ENCODE measurements at regions not wholly inside any gene's neighbourhood (a gene's known extent, or its start where the extent isn't known, plus 50 kb on each side); places are given as distances from the start of the nearest gene placed in this dataset.

- Histone ChIP-seq H3K9ac (no peak overlapping the region), H3K27me3 (ENCODE audit: control insufficient read depth, insufficient read depth, low read length) (no peaks in the 10 kb centered on the region), H3K9me3 (ENCODE audit: control insufficient read depth, low read length) (no peaks in the 10 kb centered on the region), H3K27ac (no peak overlapping the region), H3K79me2 (no peaks in the 10 kb centered on the region), H3K4me3 (ENCODE audit: low read depth, low read length) (no peak overlapping the region), H2AFZ (no peak overlapping the region), H3K36me3 (ENCODE audit: control insufficient read depth, insufficient read depth, low read length) (no peaks in the 10 kb centered on the region), H3K4me2 (ENCODE audit: low read length) (no peak overlapping the region), H3K4me1 (no peaks in the 10 kb centered on the region)
- TF ChIP-seq, protein P1, sequence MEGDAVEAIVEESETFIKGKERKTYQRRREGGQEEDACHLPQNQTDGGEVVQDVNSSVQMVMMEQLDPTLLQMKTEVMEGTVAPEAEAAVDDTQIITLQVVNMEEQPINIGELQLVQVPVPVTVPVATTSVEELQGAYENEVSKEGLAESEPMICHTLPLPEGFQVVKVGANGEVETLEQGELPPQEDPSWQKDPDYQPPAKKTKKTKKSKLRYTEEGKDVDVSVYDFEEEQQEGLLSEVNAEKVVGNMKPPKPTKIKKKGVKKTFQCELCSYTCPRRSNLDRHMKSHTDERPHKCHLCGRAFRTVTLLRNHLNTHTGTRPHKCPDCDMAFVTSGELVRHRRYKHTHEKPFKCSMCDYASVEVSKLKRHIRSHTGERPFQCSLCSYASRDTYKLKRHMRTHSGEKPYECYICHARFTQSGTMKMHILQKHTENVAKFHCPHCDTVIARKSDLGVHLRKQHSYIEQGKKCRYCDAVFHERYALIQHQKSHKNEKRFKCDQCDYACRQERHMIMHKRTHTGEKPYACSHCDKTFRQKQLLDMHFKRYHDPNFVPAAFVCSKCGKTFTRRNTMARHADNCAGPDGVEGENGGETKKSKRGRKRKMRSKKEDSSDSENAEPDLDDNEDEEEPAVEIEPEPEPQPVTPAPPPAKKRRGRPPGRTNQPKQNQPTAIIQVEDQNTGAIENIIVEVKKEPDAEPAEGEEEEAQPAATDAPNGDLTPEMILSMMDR (IDR thresholded peaks at IDR 0.05): no peak
Measured at GRCh38 chr5:38165435-38165834, 92.9 kb upstream of the EGFLAM start.

GRCh38 chr5:38164776-38165399 is 93.5 kb upstream of the EGFLAM start:
- Histone ChIP-seq H3K79me2 (no peaks in the 10 kb centered on the region), H3K9ac (no peak overlapping the region), H3K4me1 (no peaks in the 10 kb centered on the region), H3K4me2 (ENCODE audit: low read length) (no peak overlapping the region), H2AFZ (no peak overlapping the region), H3K4me3 (ENCODE audit: low read depth, low read length) (no peak overlapping the region), H3K27me3 (ENCODE audit: control insufficient read depth, insufficient read depth, low read length) (no peaks in the 10 kb centered on the region), H3K9me3 (ENCODE audit: control insufficient read depth, low read length) (no peaks in the 10 kb centered on the region), H3K36me3 (ENCODE audit: control insufficient read depth, insufficient read depth, low read length) (no peaks in the 10 kb centered on the region), H3K27ac (no peak overlapping the region)
- TF ChIP-seq, protein P1 (IDR thresholded peaks at IDR 0.05): no peak

DNA sequence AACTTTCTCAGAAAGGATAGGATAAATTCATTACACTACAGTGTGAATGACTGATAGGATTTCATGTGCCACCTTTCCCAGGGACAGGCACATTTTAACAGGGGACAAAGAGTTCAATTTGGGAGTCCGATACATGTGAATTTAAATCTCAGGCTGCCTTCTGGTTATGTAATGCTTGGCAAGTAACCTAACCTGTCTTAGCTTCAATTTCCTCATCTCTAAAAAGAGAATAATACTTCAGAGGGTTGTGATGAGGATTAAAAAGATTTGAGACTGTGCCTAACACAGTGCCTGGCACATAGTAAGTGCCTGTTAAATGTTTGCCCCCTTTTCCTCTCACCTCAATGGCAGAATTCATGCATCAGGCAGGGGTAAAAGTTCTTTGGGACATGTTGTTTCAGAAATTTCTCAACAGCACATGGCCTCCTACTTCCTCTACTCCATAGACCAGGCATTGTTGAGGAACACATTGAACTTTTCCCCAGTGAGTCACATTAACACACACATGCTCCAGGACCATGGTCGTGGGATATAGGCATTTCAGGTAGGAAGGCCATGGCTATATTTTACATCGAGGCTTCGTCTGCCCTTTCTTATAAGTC is 94.6 kb upstream of the EGFLAM start:
- H3K27me3 ChIP-seq (ENCODE audit: control insufficient read depth, insufficient read depth, low read length): no peaks in the 10 kb centered on the region
- TF ChIP-seq, protein P1 (IDR thresholded peaks at IDR 0.05): no peak
- no peak overlapping the region for H3K9ac ChIP-seq
- H3K4me1 ChIP-seq: no peaks in the 10 kb centered on the region
- H3K36me3 ChIP-seq (ENCODE audit: control insufficient read depth, insufficient read depth, low read length): no peaks in the 10 kb centered on the region
- H3K4me3 ChIP-seq (ENCODE audit: low read depth, low read length): no peak overlapping the region
- H3K79me2 ChIP-seq: no peaks in the 10 kb centered on the region
- H3K9me3 ChIP-seq (ENCODE audit: control insufficient read depth, low read length): no peaks in the 10 kb centered on the region
- H3K27ac ChIP-seq: no peak overlapping the region
- H2AFZ ChIP-seq: no peak overlapping the region
- H3K4me2 ChIP-seq (ENCODE audit: low read length): no peak overlapping the region

- H3K79me2 ChIP-seq: no peaks in the 10 kb centered on the region
- no peaks in the 10 kb centered on the region for H3K27me3 ChIP-seq (ENCODE audit: control insufficient read depth, insufficient read depth, low read length)
- H2AFZ ChIP-seq: no peak overlapping the region
- H3K4me2 ChIP-seq (ENCODE audit: low read length): no peak overlapping the region
- H3K27ac ChIP-seq: no peak overlapping the region
- H3K9ac ChIP-seq: no peak overlapping the region
- H3K4me3 ChIP-seq (ENCODE audit: low read depth, low read length): no peak overlapping the region
- no peaks in the 10 kb centered on the region for H3K4me1 ChIP-seq
- H3K9me3 ChIP-seq (ENCODE audit: control insufficient read depth, low read length): no peaks in the 10 kb centered on the region
- H3K36me3 ChIP-seq (ENCODE audit: control insufficient read depth, insufficient read depth, low read length): no peaks in the 10 kb centered on the region
- TF ChIP-seq, protein P1 (IDR thresholded peaks at IDR 0.05): no peak
Measured at GRCh38 chr5:38162625-38163024, 95.7 kb upstream of the EGFLAM start.

DNA sequence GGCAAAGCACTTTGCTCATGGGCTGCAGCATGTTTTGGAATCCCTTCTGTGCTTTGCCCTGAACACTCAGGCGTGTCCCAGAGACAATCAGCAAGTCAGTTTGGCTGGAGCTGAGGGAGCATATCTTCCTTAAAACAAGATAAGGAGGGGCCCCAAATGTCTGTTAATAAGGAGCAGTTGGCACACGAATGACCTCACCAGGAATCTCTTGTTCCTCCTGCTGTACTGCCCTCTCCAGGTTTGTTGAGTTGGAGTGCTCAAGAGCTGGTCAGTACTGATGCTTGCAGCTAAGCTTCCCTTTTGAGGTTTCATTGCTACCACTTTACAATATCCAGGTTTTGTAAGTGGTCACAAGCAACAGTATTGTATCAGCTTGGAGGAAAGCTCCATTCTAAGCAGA is 101.3 kb upstream of the EGFLAM start:
- Histone ChIP-seq H3K79me2 (no peaks in the 10 kb centered on the region), H3K27me3 (ENCODE audit: control insufficient read depth, insufficient read depth, low read length) (no peaks in the 10 kb centered on the region), H3K27ac (no peak overlapping the region), H3K4me1 (no peaks in the 10 kb centered on the region), H3K4me3 (ENCODE audit: low read depth, low read length) (no peak overlapping the region), H3K9me3 (ENCODE audit: control insufficient read depth, low read length) (no peaks in the 10 kb centered on the region), H3K4me2 (ENCODE audit: low read length) (no peak overlapping the region), H3K36me3 (ENCODE audit: control insufficient read depth, insufficient read depth, low read length) (no peaks in the 10 kb centered on the region), H3K9ac (no peak overlapping the region), H2AFZ (no peak overlapping the region)
- TF ChIP-seq, protein P1 (IDR thresholded peaks at IDR 0.05): no peak
